NCI-H82 (cell line): ENCODE measurements at regions not wholly inside any gene's neighbourhood (a gene's known extent, or its start where the extent isn't known, plus 50 kb on each side); places are given as distances from the start of the nearest gene placed in this dataset.
A peak's percentile ranks its signal among the peaks of the same experiment; 100 is the strongest.

Source experiments
- DNase-seq: peaks from one replicate; lab custom pipeline; 2025; lab: John Stamatoyannopoulos, UW

- no peak for DNase-seq
Measured at GRCh38 chr20:24181151-24181550, 192.6 kb upstream of the GGTLC1 start.

GRCh38 chr20:24169256-24169655, 180.7 kb upstream of the GGTLC1 start:
- DNase-seq, result no peak

- DNase-seq, result peak; percentile 45
Measured at GRCh38 chr20:24166412-24166811, 177.8 kb upstream of the GGTLC1 start.

GRCh38 chr20:24166123-24166381, 177.5 kb upstream of the GGTLC1 start:
- peak; percentile 36 for DNase-seq

- DNase-seq, result no peak
Measured at GRCh38 chr20:24165301-24166122, 176.9 kb upstream of the GGTLC1 start.

- DNase-seq, result peak; percentile 21
Measured at GRCh38 chr20:24164360-24164759, 175.8 kb upstream of the GGTLC1 start.

- DNase-seq, result no peak
Measured at GRCh38 chr20:24163506-24163905, 174.9 kb upstream of the GGTLC1 start.

- peak; percentile 70 for DNase-seq
Measured at GRCh38 chr20:24160563-24161281, 172.1 kb upstream of the GGTLC1 start.

- DNase-seq, result no peak
Measured at GRCh38 chr20:24158281-24158680, 169.7 kb upstream of the GGTLC1 start.

- no peak for DNase-seq
Measured at GRCh38 chr20:24157213-24157612, 168.6 kb upstream of the GGTLC1 start.

- DNase-seq, result no peak
Measured at GRCh38 chr20:24153101-24154040, 164.8 kb upstream of the GGTLC1 start.

GRCh38 chr20:24151621-24152294, 163.2 kb upstream of the GGTLC1 start:
- DNase-seq, result no peak

GRCh38 chr20:24150406-24150805, 161.8 kb upstream of the GGTLC1 start:
- DNase-seq, result no peak

- DNase-seq, result peak; percentile 67
Measured at GRCh38 chr20:24149881-24150307, 161.3 kb upstream of the GGTLC1 start.

- no peak for DNase-seq
Measured at GRCh38 chr20:24149175-24149574, 160.6 kb upstream of the GGTLC1 start.

- no peak for DNase-seq
Measured at GRCh38 chr20:24148372-24148771, 159.8 kb upstream of the GGTLC1 start.

- no peak for DNase-seq
Measured at GRCh38 chr20:24147961-24148360, 159.4 kb upstream of the GGTLC1 start.

GRCh38 chr20:24147479-24147878, 158.9 kb upstream of the GGTLC1 start:
- no peak for DNase-seq

GRCh38 chr20:24146231-24146634, 157.7 kb upstream of the GGTLC1 start:
- no peak for DNase-seq

- no peak for DNase-seq
Measured at GRCh38 chr20:24144371-24144770, 155.8 kb upstream of the GGTLC1 start.

GRCh38 chr20:24141111-24141510, 152.5 kb upstream of the GGTLC1 start:
- DNase-seq, result no peak

GRCh38 chr20:24139846-24140245, 151.3 kb upstream of the GGTLC1 start:
- no peak for DNase-seq
